OCI-LY3 (cell line): ENCODE measurements at regions not wholly inside any gene's neighbourhood (a gene's known extent, or its start where the extent isn't known, plus 50 kb on each side); places are given as distances from the start of the nearest gene placed in this dataset.

ENCODE experiments used
- H2AFZ ChIP-seq: fragments of 200-600, 300-600 bp; shearing (Covaris generic); 2 replicates; pipeline ENCODE4 v1.6.0; 2014; ENCODE audit warnings: antibody characterized with exemption, low read depth, low read length
- H3K27ac ChIP-seq: fragments of 200-600, 300-600 bp; sonication (generic); 2 replicates; pipeline ENCODE4 v1.5.1; 2014; ENCODE audit warnings: mild to moderate bottlenecking, low read length, moderate library complexity, mixed read lengths
- H3K27me3 ChIP-seq: fragments of 200-600, 300-600 bp; sonication (generic); 2 replicates; pipeline ENCODE4 v1.6.1; 2014; ENCODE audit warnings: low read depth, low read length, mixed read lengths
- H3K36me3 ChIP-seq: fragments of 200-600, 300-600 bp; sonication (generic); replicated peaks from 2 replicates; pipeline ENCODE3; 2014; ENCODE audit warnings: low read depth, low read length, mixed read lengths
- H3K4me1 ChIP-seq: fragments of 300-600, 200-600 bp; sonication (generic); 2 replicates; pipeline ENCODE4 v1.6.1; 2014; ENCODE audit warnings: low read length, mixed read lengths
- H3K4me2 ChIP-seq: fragments of 200-600, 300-600 bp; sonication (generic); 2 replicates; pipeline ENCODE4 v1.6.1; 2014; ENCODE audit warnings: low read length, mixed read lengths
- H3K4me3 ChIP-seq: fragments of 300-600, 200-600 bp; sonication (generic); 2 replicates; pipeline ENCODE4 v1.5.1; 2014; ENCODE audit warnings: antibody characterized with exemption, mild to moderate bottlenecking, low read length, moderate library complexity
- H3K79me2 ChIP-seq: fragments of 300-600, 200-600 bp; shearing (Covaris generic); 2 replicates; pipeline ENCODE4 v1.6.1; 2014; ENCODE audit warnings: mild to moderate bottlenecking, low read length, mixed read lengths
- H3K9ac ChIP-seq: fragments of 300-600, 200-600 bp; shearing (Covaris generic); 2 replicates; pipeline ENCODE4 v1.6.0; 2014; ENCODE audit warnings: mild to moderate bottlenecking, low read length, moderate library complexity
- H3K9me3 ChIP-seq: fragments of 200-600, 300-600 bp; shearing (Covaris generic); 2 replicates; pipeline ENCODE4 v1.6.1; 2014; ENCODE audit warnings: low read length, mixed read lengths; ENCODE audit not compliant: insufficient read depth
- H4K20me1 ChIP-seq: fragments of 200-600, 300-600 bp; sonication (generic); 2 replicates; pipeline ENCODE4 v1.6.1; 2016; ENCODE audit warnings: low read length, mixed read lengths; ENCODE audit not compliant: insufficient read depth
- EZH2phosphoT487 ChIP-seq: fragments of 200-600 bp; shearing (Covaris generic); IDR thresholded peaks from 2 replicates; pipeline ENCODE4 v1.6.1; 2018; ENCODE audit warnings: antibody characterized with exemption, mixed run types, low read depth
- TF ChIP-seq, protein P1 (sequence below): fragments of 200-600, 300-600 bp; sonication (generic); IDR thresholded peaks from 2 replicates; pipeline ENCODE4 v1.5.1; 2014; ENCODE audit warnings: antibody characterized with exemption, low read length, low read depth

DNA sequence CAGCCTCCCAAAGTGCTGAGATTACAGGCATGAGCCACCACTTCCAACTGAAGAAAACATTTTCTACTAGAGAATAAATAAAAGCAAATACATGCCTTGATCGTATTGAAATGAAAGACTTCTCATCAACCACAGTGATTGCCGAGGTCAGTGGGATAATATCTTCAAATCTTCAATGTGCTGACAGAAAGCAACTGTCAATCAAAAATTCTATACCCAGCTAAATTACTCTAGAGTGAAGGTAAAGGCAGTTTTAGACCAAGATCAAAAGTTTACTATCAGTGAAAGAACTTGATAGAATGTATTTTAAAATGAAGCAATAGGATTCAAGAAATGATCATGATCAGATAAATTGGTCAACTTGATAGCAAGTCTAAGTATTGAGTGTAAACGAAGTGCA lies 130.6 kb downstream of the BRD1 start:
- TF ChIP-seq, protein P1, sequence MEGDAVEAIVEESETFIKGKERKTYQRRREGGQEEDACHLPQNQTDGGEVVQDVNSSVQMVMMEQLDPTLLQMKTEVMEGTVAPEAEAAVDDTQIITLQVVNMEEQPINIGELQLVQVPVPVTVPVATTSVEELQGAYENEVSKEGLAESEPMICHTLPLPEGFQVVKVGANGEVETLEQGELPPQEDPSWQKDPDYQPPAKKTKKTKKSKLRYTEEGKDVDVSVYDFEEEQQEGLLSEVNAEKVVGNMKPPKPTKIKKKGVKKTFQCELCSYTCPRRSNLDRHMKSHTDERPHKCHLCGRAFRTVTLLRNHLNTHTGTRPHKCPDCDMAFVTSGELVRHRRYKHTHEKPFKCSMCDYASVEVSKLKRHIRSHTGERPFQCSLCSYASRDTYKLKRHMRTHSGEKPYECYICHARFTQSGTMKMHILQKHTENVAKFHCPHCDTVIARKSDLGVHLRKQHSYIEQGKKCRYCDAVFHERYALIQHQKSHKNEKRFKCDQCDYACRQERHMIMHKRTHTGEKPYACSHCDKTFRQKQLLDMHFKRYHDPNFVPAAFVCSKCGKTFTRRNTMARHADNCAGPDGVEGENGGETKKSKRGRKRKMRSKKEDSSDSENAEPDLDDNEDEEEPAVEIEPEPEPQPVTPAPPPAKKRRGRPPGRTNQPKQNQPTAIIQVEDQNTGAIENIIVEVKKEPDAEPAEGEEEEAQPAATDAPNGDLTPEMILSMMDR, result no peak
- TF ChIP-seq EZH2phosphoT487, result no peak
- Histone ChIP-seq H3K4me2 (no peak overlapping the region), H3K4me1 (no peaks in the 10 kb centered on the region), H3K27ac (no peak overlapping the region), H3K9ac (no peak overlapping the region), H3K9me3 (no peaks in the 10 kb centered on the region), H3K36me3 (no peaks in the 10 kb centered on the region), H3K4me3 (no peak overlapping the region), H2AFZ (no peak overlapping the region), H3K27me3 (no peaks in the 10 kb centered on the region), H3K79me2 (no peaks in the 10 kb centered on the region), H4K20me1 (no peaks in the 10 kb centered on the region)

DNA sequence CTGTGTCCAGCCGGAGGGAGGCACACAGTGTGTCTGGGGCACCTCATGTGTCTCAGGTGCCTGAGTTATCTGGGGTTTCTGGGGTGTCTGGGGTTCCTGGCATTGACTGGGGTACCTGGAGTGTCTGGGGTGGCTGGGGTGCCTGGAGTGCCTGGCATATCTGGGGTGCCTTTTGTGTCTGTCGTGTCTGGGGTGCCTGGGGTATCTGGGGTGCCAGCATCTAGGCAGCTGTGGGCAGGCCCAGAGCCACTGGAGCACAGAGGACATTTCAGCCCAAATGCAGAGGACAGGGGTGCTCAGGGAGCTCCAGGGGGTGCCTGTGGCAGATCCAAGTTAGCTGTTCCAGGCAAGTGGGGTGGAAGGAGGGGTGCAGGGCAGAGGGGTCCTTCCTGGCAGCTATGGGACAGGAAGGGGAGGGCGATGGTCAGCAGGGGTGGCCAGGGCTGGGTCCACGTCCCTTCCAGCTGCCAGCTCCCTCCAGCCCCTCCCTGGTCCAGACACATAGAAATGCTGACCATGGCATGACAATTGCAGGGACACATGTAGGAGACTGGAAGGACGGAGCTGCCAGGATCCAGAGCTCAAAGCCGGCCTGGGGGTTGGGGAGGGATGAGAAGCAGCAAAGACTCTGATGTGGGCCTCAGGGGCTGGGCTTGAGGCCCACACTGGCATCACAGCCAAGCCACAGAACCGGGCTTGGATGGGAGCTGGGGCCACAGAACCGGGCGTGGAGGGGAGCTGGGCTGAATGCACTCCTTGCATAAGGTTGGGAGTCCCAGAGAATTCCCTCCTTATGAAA lies 133.0 kb downstream of the BRD1 start:
- no peaks in the 10 kb centered on the region for H3K4me1 ChIP-seq
- TF ChIP-seq EZH2phosphoT487, result no peak
- TF ChIP-seq, protein P1, result no peak
- H3K9me3 ChIP-seq, result no peaks in the 10 kb centered on the region
- no peaks in the 10 kb centered on the region for H3K27me3 ChIP-seq
- H3K36me3 ChIP-seq, result no peaks in the 10 kb centered on the region
- no peak overlapping the region for H3K27ac ChIP-seq
- no peaks in the 10 kb centered on the region for H4K20me1 ChIP-seq
- H3K9ac ChIP-seq, result no peak overlapping the region
- H3K79me2 ChIP-seq, result no peaks in the 10 kb centered on the region
- no peak overlapping the region for H2AFZ ChIP-seq
- no peak overlapping the region for H3K4me2 ChIP-seq
- no peak overlapping the region for H3K4me3 ChIP-seq

DNA sequence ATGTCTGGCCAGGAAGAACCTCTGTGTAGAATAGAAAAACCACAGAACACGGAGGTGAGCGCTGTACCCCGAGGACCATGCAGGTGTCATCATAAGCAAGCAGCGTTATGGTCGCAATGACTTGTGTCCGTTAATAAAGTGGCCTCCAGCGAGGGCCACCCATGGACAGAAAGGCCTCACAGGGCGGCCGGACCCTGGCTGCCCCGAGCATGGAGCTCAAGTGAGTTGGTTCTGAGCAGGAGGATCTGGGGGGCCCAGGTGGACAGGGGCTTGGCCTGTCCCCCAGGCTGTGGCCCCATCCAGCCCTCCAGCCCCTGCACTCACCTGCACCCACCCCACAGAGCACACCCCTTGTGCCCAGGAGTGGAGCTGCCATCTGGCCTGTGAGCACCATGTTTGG lies 133.8 kb downstream of the BRD1 start:
- Histone ChIP-seq H3K9me3 (no peaks in the 10 kb centered on the region), H3K4me2 (no peak overlapping the region)

DNA sequence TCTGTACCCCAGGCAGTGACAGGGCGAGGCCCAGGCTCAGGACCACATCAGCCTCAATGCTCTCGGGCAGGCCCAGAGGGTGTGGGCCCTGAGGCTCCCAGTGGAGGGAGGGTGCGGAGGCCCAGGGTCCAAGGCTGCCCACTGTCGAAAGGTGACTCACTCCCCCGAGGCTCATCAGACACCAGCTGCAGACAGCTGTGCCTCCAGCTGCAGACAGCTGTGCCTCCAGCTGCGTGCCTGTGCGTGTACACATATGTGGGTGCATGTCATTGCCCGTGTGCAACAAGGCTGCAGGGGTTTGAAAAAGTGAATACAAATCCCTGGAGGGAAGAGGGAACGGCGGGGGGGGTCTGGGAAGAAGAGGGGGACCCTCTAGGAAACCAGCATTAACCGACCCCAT lies 134.3 kb downstream of the BRD1 start:
- Histone ChIP-seq H3K9me3 (no peaks in the 10 kb centered on the region), H3K4me1 (no peaks in the 10 kb centered on the region), H3K79me2 (no peaks in the 10 kb centered on the region), H2AFZ (no peak overlapping the region), H3K9ac (no peak overlapping the region), H3K4me2 (no peak overlapping the region), H3K27ac (no peak overlapping the region), H3K4me3 (no peak overlapping the region), H3K36me3 (no peaks in the 10 kb centered on the region), H4K20me1 (no peaks in the 10 kb centered on the region), H3K27me3 (no peaks in the 10 kb centered on the region)
- no peak for TF ChIP-seq EZH2phosphoT487
- TF ChIP-seq, protein P1, result no peak

More for the DNA sequence above, 133.8 kb downstream of the BRD1 start:
- Histone ChIP-seq H2AFZ (no peak overlapping the region), H3K27ac (no peak overlapping the region), H3K4me3 (no peak overlapping the region), H3K9ac (no peak overlapping the region), H3K79me2 (no peaks in the 10 kb centered on the region), H4K20me1 (no peaks in the 10 kb centered on the region), H3K4me1 (no peaks in the 10 kb centered on the region), H3K27me3 (no peaks in the 10 kb centered on the region), H3K36me3 (no peaks in the 10 kb centered on the region)
- no peak for TF ChIP-seq EZH2phosphoT487
- TF ChIP-seq, protein P1, result no peak
